Effector memory CD8-positive, alpha-beta T cell (primary cell): ENCODE measurements at regions not wholly inside any gene's neighbourhood (a gene's known extent, or its start where the extent isn't known, plus 50 kb on each side); places are given as distances from the start of the nearest gene placed in this dataset.

ENCODE experiments used
- ATAC-seq: fragments of 150-1000 bp; cut with Tn5 transposase; replicated peaks from 2 replicates; pipeline ENCODE4 v1.10.0; 2021; ENCODE audit warnings: mild to moderate bottlenecking, moderate library complexity
- DNase-seq, 3 experiments: peaks; one replicate each; pipeline ENCODE4 v3.0.0; 2021
- H3K27ac Mint-ChIP-seq, 2 donors: one replicate each; pipeline ENCODE4 v1.8.0; 2022; ENCODE audit warnings: mild to moderate bottlenecking in 2 of 2, mixed read lengths in 2 of 2, moderate library complexity in 2 of 2
- H3K27me3 Mint-ChIP-seq, 2 donors: one replicate each; pipeline ENCODE4 v1.8.0; 2022; ENCODE audit warnings: mixed read lengths in 2 of 2
- H3K36me3 Mint-ChIP-seq: one replicate; pipeline ENCODE4 v1.8.0; 2022; ENCODE audit warnings: mild to moderate bottlenecking, moderate library complexity, mixed read lengths; ENCODE audit not compliant: insufficient read depth
- H3K4me1 Mint-ChIP-seq, 2 donors: one replicate each; pipeline ENCODE4 v1.8.0; 2022; ENCODE audit warnings: low read depth in 2 of 2, mixed read lengths in 2 of 2
- H3K4me3 Mint-ChIP-seq, 2 donors: one replicate each; pipeline ENCODE4 v1.8.0; 2022; ENCODE audit warnings: mild to moderate bottlenecking in 2 of 2, mixed read lengths in 2 of 2, moderate library complexity in 2 of 2
- H3K9me3 Mint-ChIP-seq, 2 donors: one replicate each; pipeline ENCODE4 v1.8.0; 2022; ENCODE audit warnings: mixed read lengths in 2 of 2

DNA sequence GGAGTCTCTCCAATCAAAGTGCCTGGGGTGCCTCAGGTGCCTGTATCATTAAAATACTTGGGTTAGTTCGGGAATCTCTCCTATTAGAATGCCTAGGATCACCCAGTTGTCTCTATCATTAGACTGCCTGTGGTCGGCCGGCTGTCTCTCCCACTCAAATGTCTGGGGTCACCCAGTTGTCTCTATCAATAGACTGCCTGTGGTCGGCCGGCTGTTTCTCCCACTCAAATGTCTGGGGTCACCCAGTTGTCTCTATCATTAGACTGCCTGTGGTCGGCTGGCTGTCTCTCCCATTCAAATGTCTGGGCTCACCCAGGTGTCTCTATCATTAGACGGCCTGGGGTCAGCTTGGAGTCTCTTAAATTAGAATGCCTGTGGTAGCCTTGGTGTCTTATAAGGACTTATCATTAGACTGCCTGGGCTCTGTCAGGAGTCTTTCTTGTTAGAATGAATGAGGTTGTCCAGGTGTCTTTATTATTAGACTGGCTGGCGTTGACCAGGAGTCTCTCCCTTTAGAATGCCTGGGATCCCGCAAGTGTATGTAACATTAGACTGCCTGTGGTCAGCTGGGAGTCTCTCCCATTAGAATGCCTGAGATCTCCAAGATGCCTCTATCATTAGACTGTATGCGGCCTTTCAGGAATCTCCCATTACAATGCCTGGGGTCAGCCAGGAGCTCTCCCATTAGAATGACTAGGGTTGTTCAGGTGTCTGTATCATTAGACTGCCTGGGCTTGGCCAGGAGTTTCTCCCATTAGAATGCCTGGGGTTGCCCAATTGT is 1555.5 kb downstream of the UQCRFS1 start:
- H3K27me3 Mint-ChIP-seq: no peaks in the 10 kb centered on the region
- H3K27ac Mint-ChIP-seq: no peak overlapping the region
- H3K9me3 Mint-ChIP-seq: peaks cover 18 to 38% of the 10 kb centered on the region in 2 donors

DNA sequence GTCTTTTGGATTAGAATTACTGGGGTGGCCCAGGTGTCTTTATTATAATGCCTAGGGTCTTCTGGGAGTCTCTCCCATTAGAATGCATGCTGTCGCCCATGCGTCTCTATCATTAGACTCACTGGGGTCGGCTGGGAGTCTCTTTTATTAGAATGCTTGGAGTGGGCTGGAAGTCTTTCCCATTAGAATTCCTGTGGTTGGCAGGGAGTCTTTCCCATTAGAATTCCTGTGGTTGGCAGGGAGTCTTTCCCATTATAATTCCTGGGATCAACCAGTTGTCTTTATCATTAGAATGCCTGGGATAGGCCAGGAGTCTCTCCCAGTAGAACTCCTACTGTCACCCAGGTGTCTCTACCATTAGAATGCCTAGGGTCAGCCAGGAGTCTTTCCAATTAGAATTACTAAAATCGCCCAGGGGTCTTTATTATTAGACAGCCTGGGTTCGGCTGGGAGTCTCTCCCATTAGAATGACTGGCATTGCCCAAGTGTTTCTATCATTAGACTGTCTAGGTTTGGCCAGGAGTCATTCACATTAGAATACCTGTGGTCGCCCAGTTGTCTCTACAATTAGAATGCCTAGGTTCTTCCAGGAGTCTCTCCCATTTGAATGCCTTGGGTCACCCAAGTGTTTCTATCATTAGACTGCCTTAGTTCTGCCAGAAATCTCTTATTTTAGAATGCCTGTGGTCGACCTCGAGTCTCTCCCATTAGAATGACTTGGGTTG is 1558.5 kb downstream of the UQCRFS1 start:
- Mint-ChIP-seq H3K9me3 (peaks cover 26 to 44% of the 10 kb centered on the region in 2 donors), H3K4me3 (no peak overlapping the region), H3K4me1 (no peaks in the 10 kb centered on the region), H3K27me3 (no peaks in the 10 kb centered on the region), H3K36me3 (no peaks in the 10 kb centered on the region), H3K27ac (no peak overlapping the region)
- no peak for ATAC-seq
- DNase-seq: no peak

More for the DNA sequence above, 1555.5 kb downstream of the UQCRFS1 start:
- H3K4me3 Mint-ChIP-seq: no peak overlapping the region
- H3K36me3 Mint-ChIP-seq: no peaks in the 10 kb centered on the region
- no peaks in the 10 kb centered on the region for H3K4me1 Mint-ChIP-seq
- DNase-seq (no peak), ATAC-seq (no peak)

DNA sequence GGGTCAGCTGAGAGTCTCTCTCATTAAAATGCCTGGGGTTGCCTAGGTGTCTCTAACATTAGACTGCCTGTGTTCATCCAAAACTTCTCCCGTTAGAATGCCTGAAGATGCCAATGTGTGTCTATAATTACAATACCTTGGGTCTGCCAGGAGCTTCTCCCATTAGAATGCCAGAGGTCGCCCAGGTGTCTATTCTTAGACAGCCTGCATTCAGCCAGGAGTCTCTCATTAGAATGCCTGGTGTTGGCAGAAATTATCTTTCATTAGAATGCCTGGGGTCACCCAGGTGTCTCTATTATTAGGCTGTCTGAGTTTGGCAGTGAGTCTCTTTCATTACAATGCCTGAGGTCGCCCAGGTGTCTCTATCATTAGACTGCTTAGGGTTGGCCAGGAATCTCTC is 1560.2 kb downstream of the UQCRFS1 start:
- Mint-ChIP-seq H3K4me1 (no peaks in the 10 kb centered on the region), H3K36me3 (no peaks in the 10 kb centered on the region), H3K9me3 (peaks cover 21 to 31% of the 10 kb centered on the region in 2 donors), H3K27me3 (no peaks in the 10 kb centered on the region), H3K4me3 (no peak overlapping the region), H3K27ac (no peak overlapping the region)
- no peak for DNase-seq
- no peak for ATAC-seq

DNA sequence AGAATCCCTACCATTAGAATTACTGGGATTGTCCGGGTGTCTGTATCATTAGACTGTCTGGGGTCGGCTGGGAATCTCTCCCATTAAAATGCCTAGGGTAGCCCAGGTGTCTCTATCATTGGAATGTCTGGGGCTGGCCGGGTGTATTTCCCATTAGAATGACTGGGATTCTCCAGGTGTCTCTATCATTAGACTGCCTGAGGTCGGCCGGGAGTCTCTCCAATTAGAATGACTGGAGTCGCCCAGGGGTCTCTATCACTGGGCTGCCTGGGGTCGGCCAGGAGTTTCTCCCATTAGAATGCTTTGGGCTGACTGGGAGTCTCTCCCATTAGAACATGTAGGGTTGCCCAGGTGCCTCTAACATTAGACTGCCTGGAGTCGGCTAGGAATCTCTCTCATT is 1560.7 kb downstream of the UQCRFS1 start:
- H3K4me3 Mint-ChIP-seq: no peak overlapping the region
- no peak overlapping the region for H3K27ac Mint-ChIP-seq
- H3K27me3 Mint-ChIP-seq: no peaks in the 10 kb centered on the region
- ATAC-seq: no peak
- H3K36me3 Mint-ChIP-seq: no peaks in the 10 kb centered on the region
- DNase-seq: no peak
- peaks cover 21 to 29% of the 10 kb centered on the region in 2 donors for H3K9me3 Mint-ChIP-seq
- no peaks in the 10 kb centered on the region for H3K4me1 Mint-ChIP-seq

DNA sequence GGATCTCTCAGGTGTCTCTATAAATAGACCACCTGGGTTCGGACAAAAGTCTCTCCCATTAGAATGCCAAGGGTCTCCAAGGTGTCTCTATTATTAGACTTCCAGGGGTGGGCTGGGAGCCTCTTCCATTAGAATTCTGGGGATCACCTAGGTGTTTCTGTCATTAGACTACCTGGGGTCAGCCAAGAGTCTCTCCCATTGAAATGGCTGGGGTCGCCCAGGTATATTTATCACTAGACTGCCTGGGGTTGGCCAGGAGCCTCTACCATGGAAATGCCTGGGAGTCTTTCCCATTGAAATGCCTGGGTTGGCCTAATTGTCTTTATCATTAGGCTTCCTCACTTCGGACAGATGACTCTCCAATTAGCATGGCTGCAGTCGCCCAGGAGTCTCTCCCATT is 1565.5 kb downstream of the UQCRFS1 start:
- Mint-ChIP-seq H3K27ac (no peak overlapping the region), H3K4me3 (no peak overlapping the region), H3K4me1 (no peaks in the 10 kb centered on the region), H3K9me3 (peaks cover 10 to 16% of the 10 kb centered on the region in 2 donors), H3K36me3 (no peaks in the 10 kb centered on the region), H3K27me3 (no peaks in the 10 kb centered on the region)
- DNase-seq (no peak), ATAC-seq (no peak)

DNA sequence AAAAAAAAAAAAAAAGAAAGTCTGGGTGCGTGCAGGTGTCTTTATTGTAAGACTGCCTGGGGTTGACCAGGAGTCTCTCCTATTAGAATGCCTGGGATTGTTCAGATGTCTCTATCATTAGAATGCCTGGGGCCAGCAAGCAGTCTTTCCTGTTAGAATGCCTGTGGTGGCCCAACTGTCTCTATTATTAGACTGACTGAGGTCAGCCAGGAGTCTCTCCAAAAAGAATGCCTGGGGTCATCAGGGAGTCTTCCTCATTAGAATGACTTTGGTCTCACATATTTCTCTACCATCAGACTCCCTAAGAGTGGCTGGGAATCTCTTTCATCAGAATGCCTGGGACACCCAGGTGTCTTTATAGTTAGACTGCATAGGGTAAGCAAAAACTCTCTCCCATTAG is 1577.5 kb downstream of the UQCRFS1 start:
- Mint-ChIP-seq H3K27ac (no peak overlapping the region), H3K4me3 (no peak overlapping the region), H3K4me1 (no peaks in the 10 kb centered on the region), H3K9me3 (no peaks in the 10 kb centered on the region), H3K27me3 (no peaks in the 10 kb centered on the region), H3K36me3 (no peaks in the 10 kb centered on the region)
- DNase-seq: no peak
- no peak for ATAC-seq

DNA sequence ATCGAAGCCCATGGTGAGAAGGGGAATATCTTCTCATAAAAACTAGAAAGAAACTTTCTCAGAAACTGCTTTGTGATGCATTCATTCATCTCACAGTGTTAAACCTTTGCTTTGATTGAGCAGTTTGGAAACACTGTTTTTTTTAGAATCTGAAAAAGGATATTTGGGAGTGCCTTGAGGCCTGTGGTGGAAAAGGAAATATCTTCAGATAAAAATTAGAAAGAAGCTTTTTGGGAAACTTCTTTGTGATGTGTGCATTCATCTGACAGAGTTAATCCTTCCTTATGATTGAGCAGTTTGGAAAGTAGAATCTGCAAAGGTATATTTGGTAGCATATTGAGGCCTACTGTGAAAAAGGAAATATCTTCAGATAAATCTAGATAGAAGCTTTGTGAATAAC is 1594.9 kb downstream of the UQCRFS1 start:
- no peak for DNase-seq
- no peak overlapping the region for H3K4me3 Mint-ChIP-seq
- H3K36me3 Mint-ChIP-seq: no peaks in the 10 kb centered on the region
- peaks cover 11 to 40% of the 10 kb centered on the region in 2 donors for H3K9me3 Mint-ChIP-seq
- H3K27ac Mint-ChIP-seq: no peak overlapping the region
- no peak for ATAC-seq
- no peaks in the 10 kb centered on the region for H3K27me3 Mint-ChIP-seq
- H3K4me1 Mint-ChIP-seq: no peaks in the 10 kb centered on the region

DNA sequence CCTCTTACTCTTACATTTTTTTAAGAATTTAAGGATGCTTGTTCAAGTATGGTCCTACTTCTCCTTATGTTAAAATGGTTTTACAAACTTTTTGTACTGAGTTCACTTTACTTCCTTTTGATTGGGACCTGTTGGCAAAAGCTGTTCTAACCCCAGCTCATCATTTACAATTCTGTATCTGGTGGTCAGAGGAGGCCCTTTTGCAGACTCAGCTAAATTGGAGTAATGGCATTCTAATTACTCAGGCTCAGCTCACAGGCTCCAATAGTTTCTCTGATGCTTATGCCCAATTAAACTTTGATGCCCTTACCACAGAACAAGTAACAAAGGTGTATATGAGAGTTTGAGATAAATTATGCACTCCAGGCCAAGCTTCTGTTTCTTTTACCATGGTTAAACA is 1632.0 kb downstream of the UQCRFS1 start:
- no peak for DNase-seq
- Mint-ChIP-seq H3K9me3 (peaks cover 7 to 9% of the 10 kb centered on the region in 2 donors), H3K27ac (no peak overlapping the region), H3K4me1 (no peaks in the 10 kb centered on the region), H3K4me3 (no peak overlapping the region), H3K27me3 (no peaks in the 10 kb centered on the region), H3K36me3 (no peaks in the 10 kb centered on the region)
- no peak for ATAC-seq
